ENCODE measurements at regions not wholly inside any gene's neighbourhood (a gene's known extent, or its start where the extent isn't known, plus 50 kb on each side); places are given as distances from the start of the nearest gene placed in this dataset.

- Histone ChIP-seq H3K9ac (ENCODE audit: low read length) (no peak overlapping the region), H2AFZ (ENCODE audit: low read depth, low read length) (no peak overlapping the region), H3K36me3 (ENCODE audit: insufficient read depth, low read length) (no peaks in the 10 kb centered on the region), H3K27me3 (ENCODE audit: insufficient read depth, low read length) (no peaks in the 10 kb centered on the region), H4K20me1 (ENCODE audit: insufficient read depth, low read length) (no peaks in the 10 kb centered on the region), H3K27ac (ENCODE audit: low read depth, low read length) (no peak overlapping the region), H3K79me2 (ENCODE audit: insufficient read depth, low read length) (no peaks in the 10 kb centered on the region), H3K4me1 (ENCODE audit: insufficient read depth, low read length) (peaks cover 44% of the 10 kb centered on the region), H3K9me3 (ENCODE audit: insufficient read depth, low read depth, low read length) (peaks cover 15% of the 10 kb centered on the region), H3K4me2 (ENCODE audit: low read length) (no peak overlapping the region), H3K4me3 (ENCODE audit: insufficient read depth, low read depth, low read length) (no peak overlapping the region)
- H3K4me1 Mint-ChIP-seq (ENCODE audit: low read depth, unreplicated experiment), result peaks cover 21% of the 10 kb centered on the region
- H3K4me3 Mint-ChIP-seq (ENCODE audit: unreplicated experiment), result no peak overlapping the region
- FAIRE-seq (no peak), DNase-seq (ENCODE audit: low read depth) (no peak)
- peaks cover 2% of the 10 kb centered on the region for H3K36me3 Mint-ChIP-seq (ENCODE audit: low read depth, unreplicated experiment)
- H3K27me3 Mint-ChIP-seq (ENCODE audit: low read depth, unreplicated experiment), result peaks cover 4% of the 10 kb centered on the region
- no peak overlapping the region for H3K27ac Mint-ChIP-seq (ENCODE audit: unreplicated experiment)
- no peak for TF ChIP-seq CTCF (IDR thresholded peaks at IDR 0.05; ENCODE audit: insufficient read depth, low read depth, low read length)
- TF ChIP-seq EZH2 (IDR thresholded peaks at IDR 0.05; ENCODE audit: insufficient read depth, low read length), result no peak
- peaks cover 15% of the 10 kb centered on the region for H3K9me3 Mint-ChIP-seq (ENCODE audit: unreplicated experiment)
Observed at GRCh38 chr17:5783851-5784250, 199.5 kb upstream of the NLRP1 start.

GRCh38 chr17:5784791-5785190 lies 200.5 kb upstream of the NLRP1 start:
- H3K9me3 Mint-ChIP-seq (ENCODE audit: unreplicated experiment), result peaks cover 15% of the 10 kb centered on the region
- TF ChIP-seq EZH2 (IDR thresholded peaks at IDR 0.05; ENCODE audit: insufficient read depth, low read length) (no peak), CTCF (IDR thresholded peaks at IDR 0.05; ENCODE audit: insufficient read depth, low read depth, low read length) (no peak)
- Histone ChIP-seq H3K4me1 (ENCODE audit: insufficient read depth, low read length) (peaks cover 52% of the 10 kb centered on the region), H2AFZ (ENCODE audit: low read depth, low read length) (no peak overlapping the region), H3K27ac (ENCODE audit: low read depth, low read length) (peak overlapping the region; percentile 3), H3K36me3 (ENCODE audit: insufficient read depth, low read length) (no peaks in the 10 kb centered on the region), H3K9me3 (ENCODE audit: insufficient read depth, low read depth, low read length) (peaks cover 15% of the 10 kb centered on the region), H4K20me1 (ENCODE audit: insufficient read depth, low read length) (no peaks in the 10 kb centered on the region), H3K4me2 (ENCODE audit: low read length) (peak overlapping the region; percentile 55), H3K9ac (ENCODE audit: low read length) (no peak overlapping the region), H3K4me3 (ENCODE audit: insufficient read depth, low read depth, low read length) (no peak overlapping the region), H3K27me3 (ENCODE audit: insufficient read depth, low read length) (peaks cover under 1% of the 10 kb centered on the region), H3K79me2 (ENCODE audit: insufficient read depth, low read length) (no peaks in the 10 kb centered on the region)
- FAIRE-seq (no peak), DNase-seq (ENCODE audit: low read depth) (no peak)
- peaks cover 21% of the 10 kb centered on the region for H3K4me1 Mint-ChIP-seq (ENCODE audit: low read depth, unreplicated experiment)
- no peak overlapping the region for H3K27ac Mint-ChIP-seq (ENCODE audit: unreplicated experiment)
- peaks cover 6% of the 10 kb centered on the region for H3K27me3 Mint-ChIP-seq (ENCODE audit: low read depth, unreplicated experiment)
- no peak overlapping the region for H3K4me3 Mint-ChIP-seq (ENCODE audit: unreplicated experiment)
- peaks cover 2% of the 10 kb centered on the region for H3K36me3 Mint-ChIP-seq (ENCODE audit: low read depth, unreplicated experiment)

- Histone ChIP-seq H3K9me3 (ENCODE audit: insufficient read depth, low read depth, low read length) (peaks cover 15% of the 10 kb centered on the region), H3K4me1 (ENCODE audit: insufficient read depth, low read length) (peaks cover 51% of the 10 kb centered on the region), H3K79me2 (ENCODE audit: insufficient read depth, low read length) (no peaks in the 10 kb centered on the region), H3K36me3 (ENCODE audit: insufficient read depth, low read length) (no peaks in the 10 kb centered on the region), H3K4me2 (ENCODE audit: low read length) (peak overlapping the region; percentile 55), H4K20me1 (ENCODE audit: insufficient read depth, low read length) (no peaks in the 10 kb centered on the region), H3K9ac (ENCODE audit: low read length) (peak overlapping the region; percentile 46), H3K27me3 (ENCODE audit: insufficient read depth, low read length) (peaks cover 6% of the 10 kb centered on the region), H2AFZ (ENCODE audit: low read depth, low read length) (no peak overlapping the region), H3K4me3 (ENCODE audit: insufficient read depth, low read depth, low read length) (no peak overlapping the region), H3K27ac (ENCODE audit: low read depth, low read length) (peak overlapping the region; percentile 54)
- peaks cover 21% of the 10 kb centered on the region for H3K4me1 Mint-ChIP-seq (ENCODE audit: low read depth, unreplicated experiment)
- DNase-seq (ENCODE audit: low read depth) (peak; percentile 75), FAIRE-seq (peak; percentile 85)
- H3K27me3 Mint-ChIP-seq (ENCODE audit: low read depth, unreplicated experiment), result peaks cover 11% of the 10 kb centered on the region
- peaks cover 2% of the 10 kb centered on the region for H3K36me3 Mint-ChIP-seq (ENCODE audit: low read depth, unreplicated experiment)
- peaks cover 17% of the 10 kb centered on the region for H3K9me3 Mint-ChIP-seq (ENCODE audit: unreplicated experiment)
- TF ChIP-seq EZH2 (IDR thresholded peaks at IDR 0.05; ENCODE audit: insufficient read depth, low read length) (no peak), CTCF (IDR thresholded peaks at IDR 0.05; ENCODE audit: insufficient read depth, low read depth, low read length) (no peak)
- peak overlapping the region; percentile 62 for H3K27ac Mint-ChIP-seq (ENCODE audit: unreplicated experiment)
- H3K4me3 Mint-ChIP-seq (ENCODE audit: unreplicated experiment), result no peak overlapping the region
Observed at GRCh38 chr17:5785338-5785737, 201.0 kb upstream of the NLRP1 start.
